HepG2 (cell line): ENCODE measurements at regions not wholly inside any gene's neighbourhood (a gene's known extent, or its start where the extent isn't known, plus 50 kb on each side); places are given as distances from the start of the nearest gene placed in this dataset.

Source experiments
- ATAC-seq: fragments of 200-7000 bp; cut with Tn5 transposase; 3 replicates; pipeline ENCODE4 v1.9.1; 2020; ENCODE audit warnings: mild to moderate bottlenecking, moderate library complexity
- BruUV-seq: library from RNA; stranded (reverse); fragments of 400-500 nt; replicated peaks from 2 replicates; lab custom pipeline; 2021; lab: Mats Ljungman, UMichigan
- CTCF ChIA-PET: fragments of 300-600 bp; formaldehyde crosslinking; extraction: SDS; loops from one replicate; lab custom pipeline; 2021; ENCODE audit warnings: low total read pairs, inconsistent platforms, low intra/inter-chr PET ratio; lab: Yijun Ruan, JAX
- POLR2A ChIA-PET: fragments of 350-600 bp; sonication (Branson Sonifier 250); formaldehyde crosslinking; loops from one replicate; lab custom pipeline; 2020; ENCODE audit warnings: antibody characterized with exemption, inconsistent platforms; lab: Yijun Ruan, JAX
- DNase-seq: peaks from one replicate; pipeline ENCODE4 v3.0.0-alpha.2; 2015; ENCODE audit warnings: low spot score
- FAIRE-seq: peaks from 3 replicates; lab custom pipeline; 2011; peaks lifted over from hg19 to GRCh38; lab: Jason Lieb, UNC
- H2AFZ ChIP-seq: one replicate; pipeline ENCODE4 v1.6.1; 2011; ENCODE audit warnings: low read length, inconsistent platforms
- H3K27ac ChIP-seq: fragments of 300-600 bp; 3 replicates; pipeline ENCODE4 v1.8.0; 2011; ENCODE audit warnings: mixed run types, mild to moderate bottlenecking, mixed read lengths, low read length, inconsistent platforms; ENCODE audit not compliant: insufficient read depth; ENCODE audit errors: extremely low read length
- H3K27me3 ChIP-seq, 2 experiments: fragments of 200-600 bp in 1 of 2; 2 replicates in 1 of 2; 3 replicates in 1 of 2; pipeline versions ENCODE4 v1.6.0 to v1.8.0; 2011; ENCODE audit warnings: low read length in 2 of 2, mild to moderate bottlenecking in 2 of 2, moderate library complexity in 2 of 2, inconsistent platforms in 1 of 2; ENCODE audit not compliant: insufficient read depth in 2 of 2, control insufficient read depth in 1 of 2
- H3K36me3 ChIP-seq, 2 experiments: fragments of 200-600 bp in 1 of 2; replicated peaks in 1 of 2; 2 replicates in 1 of 2; 3 replicates in 1 of 2; pipeline versions ENCODE4 v1.5.1 to v1.8.0; 2011; ENCODE audit warnings: low read length in 2 of 2, inconsistent platforms in 1 of 2; ENCODE audit not compliant: insufficient read depth in 2 of 2, control insufficient read depth in 1 of 2
- H3K4me1 ChIP-seq: 2 replicates; pipeline ENCODE4 v1.5.1; 2012; ENCODE audit warnings: low read length, inconsistent platforms; ENCODE audit not compliant: insufficient read depth
- H3K4me2 ChIP-seq: 2 replicates; pipeline ENCODE4 v1.6.0; 2011; ENCODE audit warnings: low read depth, low read length, inconsistent platforms
- H3K4me3 ChIP-seq, 3 experiments: fragments of 200-600 bp in 1 of 3; sonication (generic), shearing (Covaris generic) in 1 of 3; replicated peaks in 1 of 3; 2 replicates each; pipeline ENCODE4 v1.5.1; 2011 to 2016; ENCODE audit warnings: low read length in 3 of 3, inconsistent platforms in 2 of 3, low read depth in 2 of 3, mild to moderate bottlenecking in 2 of 3, control low read depth in 1 of 3, mixed read lengths in 1 of 3; ENCODE audit not compliant: insufficient read depth in 1 of 3
- H3K79me2 ChIP-seq: one replicate; pipeline ENCODE4 v1.6.1; 2011; ENCODE audit warnings: low read length, inconsistent platforms; ENCODE audit not compliant: insufficient read depth
- H3K9ac ChIP-seq: 2 replicates; pipeline ENCODE4 v1.6.0; 2011; ENCODE audit warnings: mild to moderate bottlenecking, low read depth, low read length, inconsistent platforms; ENCODE audit not compliant: insufficient read depth
- H3K9me3 ChIP-seq: 2 replicates; pipeline ENCODE4 v1.5.1; 2012; ENCODE audit warnings: mild to moderate bottlenecking, low read length
- H4K20me1 ChIP-seq: 2 replicates; pipeline ENCODE4 v1.6.0; 2011; ENCODE audit warnings: inconsistent platforms, mild to moderate bottlenecking, low read length, moderate library complexity; ENCODE audit not compliant: insufficient read depth
- CHD4 ChIP-seq: fragments of 200-600 bp; sonication (generic); IDR thresholded peaks from 2 replicates; pipeline ENCODE4 v1.7.0; 2017; ENCODE audit warnings: mild to moderate bottlenecking, low read length, borderline replicate concordance
- HNRNPH1 ChIP-seq: fragments of 200-400 bp; formaldehyde crosslinking; optimal IDR thresholded peaks from 2 replicates; pipeline ENCODE3; 2017; ENCODE audit warnings: mild to moderate bottlenecking, low read depth, low read length
- PBX2 ChIP-seq: IDR thresholded peaks from 2 replicates; pipeline ENCODE4 v1.6.1; 2016; ENCODE audit warnings: control low read depth
- USF2 ChIP-seq, 2 experiments: sonication (generic) in 1 of 2; formaldehyde crosslinking in 1 of 2; IDR thresholded peaks; 2 replicates each; pipeline versions ENCODE4 v1.5.1 to v1.6.1; 2011 to 2020; ENCODE audit warnings: borderline replicate concordance in 1 of 2, low read depth in 1 of 2, low read length in 1 of 2, mild to moderate bottlenecking in 1 of 2, missing genetic modification reagents in 1 of 2, moderate library complexity in 1 of 2
- ZNF597 ChIP-seq: sonication (generic); formaldehyde crosslinking; IDR thresholded peaks from 2 replicates; pipeline ENCODE4 v1.5.0; 2020; ENCODE audit warnings: missing genetic modification reagents
- ZNF775 ChIP-seq: sonication (generic); formaldehyde crosslinking; IDR thresholded peaks from 2 replicates; pipeline ENCODE4 v1.4.0; 2020; ENCODE audit warnings: missing genetic modification reagents, mild to moderate bottlenecking, moderate library complexity, borderline replicate concordance
- WGBS: methylation state at CpG from one replicate; pipeline ENCODE4 v1.1.6; 2017; ENCODE audit warnings: low lambda C conversion rate; 5-methylcytosine and 5-hydroxymethylcytosine counted together
- in situ Hi-C: cut with HindIII; loops from 2 replicates; pipeline ENCODE4 v1.10.0; 2017; ENCODE audit warnings: low pct_unique_long_range_greater_than_20kb; ENCODE audit not compliant: extremely low pct_ligation_motif_present
- intact Hi-C: fragments of 100-400 bp; cut with micrococcal nuclease; formaldehyde crosslinking; loops from one replicate; pipeline ENCODE4 v1.10.0; 2022; ENCODE audit not compliant: unreplicated experiment

GRCh38 chr15:62357431-62357830 lies 192.3 kb upstream of the C2CD4B start (continued):
- no peak for TF ChIP-seq USF2 (IDR thresholded peaks at IDR 0.05; ENCODE audit: low read depth, low read length)
- no peak for TF ChIP-seq USF2 (CRISPR knock-in tag; IDR thresholded peaks at IDR 0.05; ENCODE audit: borderline replicate concordance)
- TF ChIP-seq PBX2 (CRISPR knock-in tag), result no peak

GRCh38 chr15:62359416-62359815 lies 194.3 kb upstream of the C2CD4B start:
- no TSS peak for BruUV-seq
- Histone ChIP-seq H3K9me3 (no peaks in the 10 kb centered on the region), H2AFZ (no peak overlapping the region), H3K27me3 (peaks cover 3 to 68% of the 10 kb centered on the region in 2 experiments), H3K4me3 (no peak overlapping the region), H3K4me1 (no peaks in the 10 kb centered on the region)
- DNase-seq (no peak), ATAC-seq (no peak)
- no peak for TF ChIP-seq HNRNPH1
- no peak for TF ChIP-seq ZNF597 (CRISPR knock-in tag)
- TF ChIP-seq ZNF775 (CRISPR knock-in tag), result no peak
- TF ChIP-seq CHD4, result no peak
- TF ChIP-seq, all 625 proteins: peak for 0
- CTCF ChIA-PET, result no interaction called here
- Histone ChIP-seq H3K36me3 (no peaks in the 10 kb centered on the region), H3K4me2 (no peak overlapping the region), H3K27ac (no peak overlapping the region), H3K9ac (no peak overlapping the region), H4K20me1 (no peaks in the 10 kb centered on the region), H3K79me2 (no peaks in the 10 kb centered on the region)
- WGBS, result 3% methylated on average over 3 of the region's 3 CpGs
- in situ Hi-C loops, result no loop called here
- FAIRE-seq, result no peak
- intact Hi-C loops, result no loop called here
- POLR2A ChIA-PET, result no interaction called here
